OCI-LY1 (cell line): ENCODE measurements at regions not wholly inside any gene's neighbourhood (a gene's known extent, or its start where the extent isn't known, plus 50 kb on each side); places are given as distances from the start of the nearest gene placed in this dataset.

Source experiments
- EZH2 ChIP-seq: fragments of 200-600 bp; sonication (generic), shearing (Covaris generic); IDR thresholded peaks from 2 replicates; pipeline ENCODE4 v1.8.0; 2017; ENCODE audit warnings: borderline replicate concordance, mixed run types, mild to moderate bottlenecking, antibody characterized with exemption, low read length, moderate library complexity, mixed read lengths
- TF ChIP-seq, protein P1 (sequence below): fragments of 200-600 bp; sonication (generic), shearing (Covaris generic); IDR thresholded peaks from 2 replicates; pipeline ENCODE4 v1.5.1; 2017; ENCODE audit warnings: mild to moderate bottlenecking, antibody characterized with exemption, low read length, moderate library complexity, mixed read lengths

DNA sequence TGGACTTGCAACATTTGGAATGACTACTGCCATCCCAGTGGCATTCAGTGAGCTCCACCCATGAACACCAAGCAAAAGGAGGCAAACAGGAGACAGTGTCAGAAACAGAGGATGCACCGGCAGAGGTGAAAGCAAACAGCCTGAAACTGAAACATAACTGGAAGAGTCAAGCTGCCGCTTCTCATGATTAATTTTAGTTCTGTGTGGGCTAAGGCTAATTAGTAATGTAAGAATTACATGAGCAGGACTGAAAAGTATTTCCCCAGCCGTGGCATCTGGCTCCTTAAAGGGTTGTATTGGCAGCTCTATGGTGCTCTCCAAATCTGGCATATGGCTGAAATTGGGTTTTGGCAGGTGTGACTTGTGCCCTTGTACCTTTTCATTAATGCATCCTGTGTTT, 1108.1 kb downstream of the TSN start:
- TF ChIP-seq, protein P1, sequence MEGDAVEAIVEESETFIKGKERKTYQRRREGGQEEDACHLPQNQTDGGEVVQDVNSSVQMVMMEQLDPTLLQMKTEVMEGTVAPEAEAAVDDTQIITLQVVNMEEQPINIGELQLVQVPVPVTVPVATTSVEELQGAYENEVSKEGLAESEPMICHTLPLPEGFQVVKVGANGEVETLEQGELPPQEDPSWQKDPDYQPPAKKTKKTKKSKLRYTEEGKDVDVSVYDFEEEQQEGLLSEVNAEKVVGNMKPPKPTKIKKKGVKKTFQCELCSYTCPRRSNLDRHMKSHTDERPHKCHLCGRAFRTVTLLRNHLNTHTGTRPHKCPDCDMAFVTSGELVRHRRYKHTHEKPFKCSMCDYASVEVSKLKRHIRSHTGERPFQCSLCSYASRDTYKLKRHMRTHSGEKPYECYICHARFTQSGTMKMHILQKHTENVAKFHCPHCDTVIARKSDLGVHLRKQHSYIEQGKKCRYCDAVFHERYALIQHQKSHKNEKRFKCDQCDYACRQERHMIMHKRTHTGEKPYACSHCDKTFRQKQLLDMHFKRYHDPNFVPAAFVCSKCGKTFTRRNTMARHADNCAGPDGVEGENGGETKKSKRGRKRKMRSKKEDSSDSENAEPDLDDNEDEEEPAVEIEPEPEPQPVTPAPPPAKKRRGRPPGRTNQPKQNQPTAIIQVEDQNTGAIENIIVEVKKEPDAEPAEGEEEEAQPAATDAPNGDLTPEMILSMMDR: no peak
- TF ChIP-seq EZH2: no peak
